Iris pigment epithelial cell (primary cell): ENCODE measurements at regions not wholly inside any gene's neighbourhood (a gene's known extent, or its start where the extent isn't known, plus 50 kb on each side); places are given as distances from the start of the nearest gene placed in this dataset.

Experiments used
- DNase-seq: peaks from one replicate; pipeline ENCODE4 v3.0.0-alpha.2; 2011; ENCODE audit warnings: low read depth

DNA sequence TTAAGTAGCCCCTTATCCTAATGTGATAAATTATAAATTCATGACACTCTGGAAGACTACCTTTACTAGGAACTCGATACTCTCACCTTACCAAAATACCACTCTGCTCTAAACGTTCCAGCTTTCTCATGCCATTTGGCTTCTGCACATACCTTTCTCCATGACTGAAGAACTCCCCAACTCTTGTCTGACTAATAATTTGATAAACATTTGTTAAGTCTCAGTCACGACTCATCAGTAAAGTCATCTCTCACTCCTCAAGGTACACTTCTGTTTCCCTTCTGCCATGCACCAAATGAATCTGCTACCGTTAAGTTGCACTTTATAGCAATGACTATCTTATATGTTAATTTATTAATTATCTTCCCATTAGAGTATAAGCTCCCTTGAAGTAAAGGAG lies 498.3 kb upstream of the NOVA1 start:
- no peak for DNase-seq

- DNase-seq = no peak
These were observed 500.6 kb upstream of the NOVA1 start for GRCh38 chr14:27098451-27098850.

DNA sequence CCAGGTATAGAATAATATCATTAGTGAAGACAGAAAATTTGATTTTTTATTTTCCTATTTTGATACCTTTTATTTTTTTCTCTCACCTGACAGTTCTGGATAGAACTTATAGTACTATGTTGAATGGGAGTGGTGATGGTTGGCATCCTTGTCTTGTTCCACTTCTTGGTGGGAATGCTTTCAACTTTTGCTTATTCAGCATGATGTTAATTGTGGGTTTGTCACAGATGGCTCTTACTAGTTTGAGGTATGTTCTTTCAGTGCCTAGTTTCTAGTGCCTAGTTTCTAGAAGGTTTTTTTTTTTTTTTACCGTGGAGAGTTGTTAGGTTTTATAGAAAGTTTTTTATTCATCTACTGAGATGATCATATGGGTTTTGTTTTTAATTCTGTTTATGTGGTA lies 516.3 kb upstream of the NOVA1 start:
- no peak for DNase-seq

DNA sequence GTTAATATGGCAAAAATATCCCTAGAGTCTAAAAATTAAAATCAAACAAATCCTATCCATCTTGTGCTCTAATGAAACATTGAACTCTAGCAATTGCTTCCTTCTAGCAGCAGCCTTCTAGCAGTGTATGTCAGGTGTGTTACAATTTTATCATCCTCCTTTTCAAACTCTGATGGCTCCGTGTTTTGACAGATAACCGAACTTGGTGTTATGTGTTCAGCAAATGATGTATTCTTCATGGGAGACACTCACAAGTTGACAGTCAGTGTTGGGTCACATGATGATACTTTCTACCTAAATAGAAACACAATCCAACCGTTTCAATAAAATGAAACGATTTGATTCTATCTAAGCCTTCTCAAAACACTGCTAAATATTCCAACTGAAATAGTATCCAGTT lies 525.3 kb upstream of the NOVA1 start:
- no peak for DNase-seq

DNA sequence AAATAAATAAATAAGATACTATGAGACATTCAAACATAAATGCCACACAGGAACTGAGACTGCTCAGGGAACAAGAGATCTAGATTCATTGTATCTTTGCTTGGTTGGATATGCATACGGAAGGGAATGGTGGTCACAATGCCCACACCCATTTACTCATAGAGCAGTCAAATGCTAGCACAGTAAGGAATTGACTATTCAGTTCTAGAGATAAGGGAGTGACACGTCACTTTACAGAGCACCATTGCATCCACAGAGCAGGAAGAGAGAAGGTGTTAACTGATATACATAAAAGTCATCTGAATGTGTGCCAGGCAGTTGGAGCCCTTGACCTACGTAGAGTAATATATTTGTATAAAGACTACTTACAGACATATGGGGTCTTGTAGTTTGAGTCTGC lies 530.0 kb upstream of the NOVA1 start:
- no peak for DNase-seq

GRCh38 chr14:27134200-27134599 lies 536.4 kb upstream of the NOVA1 start:
- DNase-seq = no peak

GRCh38 chr14:27145170-27145569 lies 547.3 kb upstream of the NOVA1 start:
- DNase-seq = no peak

GRCh38 chr14:27148143-27148542 lies 550.3 kb upstream of the NOVA1 start:
- DNase-seq = no peak

- DNase-seq = no peak
These were observed 566.3 kb upstream of the NOVA1 start for GRCh38 chr14:27164139-27164538.

- DNase-seq = no peak
These were observed 577.7 kb upstream of the NOVA1 start for GRCh38 chr14:27175489-27175888.

- DNase-seq = no peak
These were observed 583.5 kb upstream of the NOVA1 start for GRCh38 chr14:27181333-27181732.

- DNase-seq = peak; percentile 6
These were observed 586.6 kb upstream of the NOVA1 start for GRCh38 chr14:27184427-27184826.

- no peak for DNase-seq
These were observed 588.2 kb upstream of the NOVA1 start for GRCh38 chr14:27186048-27186447.

DNA sequence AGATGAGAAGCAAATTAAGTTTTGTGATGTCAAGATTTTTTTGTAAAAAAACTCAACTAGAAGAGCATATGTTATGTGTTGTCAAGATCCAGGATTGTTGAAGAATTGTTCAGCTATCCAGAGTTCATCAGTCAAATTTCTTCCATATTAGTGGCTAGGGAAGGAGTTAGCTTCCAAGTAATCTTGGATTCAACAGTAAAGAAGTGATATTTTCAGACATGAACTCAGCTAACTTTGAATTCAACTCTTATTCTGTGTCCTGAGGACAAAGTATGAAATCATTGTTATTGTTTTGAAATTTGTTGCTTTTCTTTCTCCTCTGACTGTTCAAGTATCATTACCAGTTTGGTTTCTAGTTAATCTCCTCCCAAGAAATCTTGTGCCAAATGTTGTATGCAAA lies 589.3 kb upstream of the NOVA1 start:
- no peak for DNase-seq

DNA sequence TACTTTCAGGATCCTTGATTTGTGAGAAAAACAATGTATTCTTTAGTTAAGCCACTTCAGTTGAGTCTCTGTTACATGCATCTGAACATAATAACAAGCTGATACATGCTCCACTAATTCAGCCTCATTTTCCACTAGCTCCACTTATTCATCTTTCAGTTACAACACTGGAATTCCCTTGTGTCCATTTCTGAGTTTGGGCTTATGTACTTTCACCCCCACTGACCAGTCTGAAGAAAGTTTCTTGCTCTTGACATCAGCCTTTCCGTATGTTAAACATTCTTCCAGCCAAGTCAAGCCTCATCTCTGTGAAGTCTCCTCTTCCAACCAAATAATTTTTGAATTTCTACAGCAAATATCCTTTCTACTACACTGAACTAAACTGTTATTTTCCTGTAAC lies 592.5 kb upstream of the NOVA1 start:
- no peak for DNase-seq

DNA sequence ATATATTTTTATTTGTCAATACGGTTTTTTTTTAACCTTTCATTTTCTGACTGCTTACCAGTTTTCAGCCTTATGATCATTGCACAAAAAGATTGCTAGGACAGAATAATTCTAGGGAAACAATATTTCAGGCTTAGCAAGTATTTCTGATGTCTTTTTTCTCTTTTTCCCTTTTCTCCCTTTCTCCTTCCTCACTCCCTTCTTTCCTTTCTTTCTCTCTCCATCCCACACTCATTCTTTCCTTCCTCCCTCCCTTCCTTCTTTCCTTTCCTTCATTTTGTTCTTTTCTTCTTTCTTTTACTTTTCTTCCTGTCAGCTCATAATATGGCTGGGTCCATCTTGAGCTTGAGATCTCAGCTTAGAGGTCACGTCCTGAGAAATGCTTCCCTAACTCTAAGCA lies 601.4 kb upstream of the NOVA1 start:
- DNase-seq = no peak

- no peak for DNase-seq
These were observed 607.2 kb upstream of the NOVA1 start for GRCh38 chr14:27205036-27205435.

DNA sequence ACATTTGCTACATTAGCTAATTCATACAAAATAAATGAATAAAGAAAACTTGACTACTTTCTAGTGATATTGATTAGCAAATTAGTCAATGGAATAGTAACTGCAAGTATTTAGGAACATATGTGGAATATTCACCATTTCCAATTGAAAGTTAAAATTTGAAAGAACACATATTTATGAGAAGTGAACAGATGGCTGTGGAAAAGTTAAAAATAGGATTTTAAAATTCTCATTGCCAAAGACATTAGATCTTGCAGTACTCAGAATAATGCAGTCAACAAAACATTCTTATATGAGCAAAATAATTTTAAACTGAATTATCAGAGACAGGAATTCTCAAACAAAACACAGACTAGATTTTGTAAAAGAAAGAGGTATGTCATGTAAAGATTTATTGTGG lies 613.9 kb upstream of the NOVA1 start:
- no peak for DNase-seq

GRCh38 chr14:27222671-27223070 lies 624.8 kb upstream of the NOVA1 start:
- no peak for DNase-seq

DNA sequence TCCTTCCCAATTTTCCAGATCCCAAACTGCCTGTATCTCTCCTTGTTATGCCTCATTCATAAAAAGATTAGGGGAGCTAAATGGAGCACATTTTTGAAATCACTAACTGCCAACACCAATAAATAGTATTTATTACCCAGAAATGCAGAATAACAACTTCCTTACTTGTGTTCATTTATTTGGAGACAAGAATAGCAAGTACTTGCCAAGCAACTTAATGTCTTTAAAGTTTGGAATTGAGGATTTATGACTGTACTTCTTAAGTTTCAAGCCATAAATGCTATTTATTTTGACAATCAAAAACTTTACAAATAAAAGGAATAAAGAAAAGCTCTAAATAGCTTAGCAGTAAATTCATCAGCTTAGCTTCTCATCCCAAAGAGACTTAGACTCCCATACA lies 626.1 kb upstream of the NOVA1 start:
- no peak for DNase-seq

GRCh38 chr14:27228053-27228452 lies 630.2 kb upstream of the NOVA1 start:
- no peak for DNase-seq

- no peak for DNase-seq
These were observed 636.5 kb upstream of the NOVA1 start for GRCh38 chr14:27234331-27234730.

DNA sequence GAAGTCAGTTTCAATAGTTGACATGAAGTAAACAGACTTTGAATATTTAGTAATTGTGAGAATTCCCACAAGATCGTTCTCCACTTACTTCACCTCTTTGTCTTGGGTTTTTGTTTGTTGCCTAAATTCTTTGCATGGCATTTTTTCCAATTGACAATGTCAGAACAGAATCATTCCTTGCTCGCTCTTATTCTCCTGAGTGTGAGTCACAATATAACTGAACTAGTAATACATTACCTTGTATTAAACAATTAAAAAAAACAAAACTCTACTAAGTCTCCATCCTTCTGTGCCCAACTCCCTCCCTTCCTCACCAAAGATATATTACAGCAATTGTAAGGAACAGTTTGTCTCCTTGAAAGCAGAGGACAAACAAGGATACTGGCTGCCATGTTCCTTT lies 638.8 kb upstream of the NOVA1 start:
- DNase-seq = no peak

DNA sequence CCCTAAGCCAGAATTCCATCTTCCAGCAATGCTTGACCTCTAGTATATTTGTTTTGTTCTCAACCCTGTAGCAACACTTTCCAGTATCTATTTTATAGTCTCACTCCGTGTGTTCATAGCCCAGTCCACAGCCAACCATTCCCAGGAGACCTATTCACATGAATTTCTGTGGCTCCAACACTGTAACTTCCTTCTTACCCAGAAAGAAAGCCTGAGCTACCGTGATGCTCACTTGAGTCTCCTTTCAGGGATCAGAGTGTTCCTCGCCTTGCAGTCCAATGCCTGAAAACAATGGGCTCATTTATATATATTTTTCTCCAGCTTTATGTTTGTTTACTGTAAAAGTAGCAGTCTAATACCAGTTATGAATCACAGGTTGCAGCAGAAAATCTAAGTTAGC lies 645.0 kb upstream of the NOVA1 start:
- peak; percentile 16 for DNase-seq

DNA sequence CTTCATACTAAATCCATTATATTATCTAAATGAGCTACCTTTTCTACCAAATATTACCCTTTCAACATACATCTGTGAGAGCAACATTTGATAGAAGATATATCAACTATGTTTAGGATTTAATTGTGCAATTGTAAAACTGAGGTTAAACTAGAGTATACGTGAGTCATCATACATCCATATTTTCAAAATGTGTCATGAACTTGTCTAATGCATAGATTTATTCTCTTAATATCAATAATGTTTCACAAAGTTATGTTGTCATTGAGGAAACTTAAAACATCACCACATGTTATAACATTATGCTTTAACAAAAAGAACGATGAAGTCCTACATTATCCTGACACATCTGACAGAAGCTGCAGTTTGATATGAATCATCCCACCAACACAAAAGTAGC lies 645.5 kb upstream of the NOVA1 start:
- DNase-seq = peak; percentile 17
